ENCODE measurements at regions not wholly inside any gene's neighbourhood (a gene's known extent, or its start where the extent isn't known, plus 50 kb on each side); places are given as distances from the start of the nearest gene placed in this dataset.

GRCh38 chr2:71933467-71934319, 214.0 kb downstream of the CYP26B1 start:
- TF ChIP-seq CTCF (IDR thresholded peaks at IDR 0.05) (no peak), POLR2A (IDR thresholded peaks at IDR 0.05) (no peak)
